Tibial nerve (tissue), 4 donors: ENCODE measurements at regions not wholly inside any gene's neighbourhood (a gene's known extent, or its start where the extent isn't known, plus 50 kb on each side); places are given as distances from the start of the nearest gene placed in this dataset.

ENCODE experiments used
- DNase-seq, 2 donors: peaks; one replicate each; pipeline ENCODE4 v3.0.0-alpha.2; 2019; ENCODE audit warnings: low spot score in 2 of 2
- H3K27ac ChIP-seq, 4 donors: fragments of 200-600 bp; sonication (generic) in 3 of 4; one replicate each; pipeline ENCODE4 v1.5.1; 2017 to 2019; ENCODE audit warnings: mild to moderate bottlenecking in 1 of 4
- H3K27me3 ChIP-seq, 2 donors: fragments of 200-600 bp; sonication (generic) in 1 of 2; one replicate each; pipeline versions ENCODE4 v1.5.1 to v1.6.0; 2017 to 2019
- H3K36me3 ChIP-seq, 3 donors: fragments of 200-600 bp; sonication (generic); one replicate each; pipeline ENCODE4 v1.5.1; 2018 to 2019
- H3K4me1 ChIP-seq, 4 donors: fragments of 200-600 bp; sonication (generic) in 3 of 4; one replicate each; pipeline ENCODE4 v1.5.1; 2017 to 2019
- H3K4me3 ChIP-seq, 4 donors: fragments of 200-600 bp; sonication (generic) in 3 of 4; one replicate each; pipeline ENCODE4 v1.5.1; 2017 to 2019; ENCODE audit warnings: mild to moderate bottlenecking in 1 of 4, moderate library complexity in 1 of 4
- H3K9me3 ChIP-seq, 4 donors: fragments of 200-600 bp; sonication (generic) in 3 of 4; one replicate each; pipeline ENCODE4 v1.5.1; 2017 to 2019
- CTCF ChIP-seq, 5 experiments: fragments of 200-600 bp in 3 of 5; fragments of 450-650 bp in 2 of 5; sonication (generic) in 3 of 5; IDR thresholded peaks; one replicate each; pipeline ENCODE4 v1.5.1; 2016 to 2019; ENCODE audit warnings: antibody characterized with exemption in 5 of 5, mild to moderate bottlenecking in 3 of 5, moderate library complexity in 2 of 5
- EP300 ChIP-seq, 2 donors: sonication (generic); formaldehyde crosslinking; IDR thresholded peaks; one replicate each; pipeline ENCODE4 v1.6.1; 2017; ENCODE audit warnings: antibody characterized with exemption in 2 of 2, mild to moderate bottlenecking in 1 of 2
- POLR2A ChIP-seq, 2 donors: fragments of 450-650 bp; IDR thresholded peaks; one replicate each; pipeline ENCODE4 v1.6.1; 2017; ENCODE audit warnings: antibody characterized with exemption in 2 of 2, mild to moderate bottlenecking in 2 of 2, moderate library complexity in 2 of 2
- WGBS, 2 donors: methylation state at CpG; one replicate each; pipeline ENCODE4 v1.1.5; 2018; 5-methylcytosine and 5-hydroxymethylcytosine counted together

GRCh38 chr9:22241611-22242010 is 205.0 kb upstream of the DMRTA1 start:
- H3K4me3 ChIP-seq: no peak overlapping the region
- no peak overlapping the region for H3K27ac ChIP-seq
- no peak for DNase-seq
- H3K36me3 ChIP-seq: no peaks in the 10 kb centered on the region
- TF ChIP-seq POLR2A (IDR thresholded peaks at IDR 0.05) (no peak), EP300 (IDR thresholded peaks at IDR 0.05) (no peak), CTCF (IDR thresholded peaks at IDR 0.05) (no peak)
- peaks cover 0 to 11% (median 4%) of the 10 kb centered on the region in 4 donors for H3K4me1 ChIP-seq
- no peaks in the 10 kb centered on the region for H3K27me3 ChIP-seq
- no peaks in the 10 kb centered on the region for H3K9me3 ChIP-seq

- TF ChIP-seq CTCF (IDR thresholded peaks at IDR 0.05) (peak in 4 of 5 experiments; percentile 28 to 38 (median 34)), EP300 (IDR thresholded peaks at IDR 0.05) (no peak), POLR2A (IDR thresholded peaks at IDR 0.05) (no peak)
- Histone ChIP-seq H3K36me3 (no peaks in the 10 kb centered on the region), H3K9me3 (no peaks in the 10 kb centered on the region), H3K4me1 (peaks cover 0 to 4% (median 3%) of the 10 kb centered on the region in 4 donors), H3K27ac (no peak overlapping the region), H3K4me3 (no peak overlapping the region), H3K27me3 (no peaks in the 10 kb centered on the region)
- peak in 1 of 2 donors; percentile 15 for DNase-seq
- WGBS, 2 donors: 35 to 42% methylated on average over 9 of the region's 9 CpGs
Observed at GRCh38 chr9:22244139-22245011, 202.2 kb upstream of the DMRTA1 start.

- no peak overlapping the region for H3K4me3 ChIP-seq
- peaks cover 0 to 46% (median 3%) of the 10 kb centered on the region in 4 donors for H3K9me3 ChIP-seq
- TF ChIP-seq POLR2A (IDR thresholded peaks at IDR 0.05) (no peak), CTCF (IDR thresholded peaks at IDR 0.05) (no peak), EP300 (IDR thresholded peaks at IDR 0.05) (no peak)
- no peak overlapping the region for H3K27ac ChIP-seq
- H3K36me3 ChIP-seq: no peaks in the 10 kb centered on the region
- 67 to 70% methylated on average over 1 of the region's 1 CpG for WGBS, 2 donors
- DNase-seq: no peak
- no peaks in the 10 kb centered on the region for H3K4me1 ChIP-seq
- H3K27me3 ChIP-seq: no peaks in the 10 kb centered on the region
Observed at GRCh38 chr9:22255337-22255736, 191.3 kb upstream of the DMRTA1 start.

GRCh38 chr9:22256381-22256780 is 190.2 kb upstream of the DMRTA1 start:
- Histone ChIP-seq H3K4me1 (no peaks in the 10 kb centered on the region), H3K27ac (no peak overlapping the region), H3K36me3 (no peaks in the 10 kb centered on the region), H3K4me3 (no peak overlapping the region), H3K9me3 (peaks cover 0 to 36% (median 3%) of the 10 kb centered on the region in 4 donors), H3K27me3 (no peaks in the 10 kb centered on the region)
- TF ChIP-seq POLR2A (IDR thresholded peaks at IDR 0.05) (no peak), CTCF (IDR thresholded peaks at IDR 0.05) (no peak), EP300 (IDR thresholded peaks at IDR 0.05) (no peak)
- DNase-seq: no peak
- 76 to 78% methylated on average over 3 of the region's 3 CpGs for WGBS, 2 donors

- Histone ChIP-seq H3K27me3 (no peaks in the 10 kb centered on the region), H3K4me1 (no peaks in the 10 kb centered on the region), H3K4me3 (no peak overlapping the region), H3K36me3 (no peaks in the 10 kb centered on the region), H3K27ac (no peak overlapping the region), H3K9me3 (peaks cover 0 to 28% (median 3%) of the 10 kb centered on the region in 4 donors)
- TF ChIP-seq POLR2A (IDR thresholded peaks at IDR 0.05): no peak
- TF ChIP-seq CTCF (IDR thresholded peaks at IDR 0.05): no peak
- no peak for TF ChIP-seq EP300 (IDR thresholded peaks at IDR 0.05)
- no peak for DNase-seq
Observed at GRCh38 chr9:22257026-22257816, 189.4 kb upstream of the DMRTA1 start.
